HCT116 (cell line): ENCODE measurements at regions not wholly inside any gene's neighbourhood (a gene's known extent, or its start where the extent isn't known, plus 50 kb on each side); places are given as distances from the start of the nearest gene placed in this dataset.

Source experiments
- ATAC-seq: fragments of 200-7000 bp; cut with Tn5 transposase; 2 replicates; pipeline ENCODE4 v1.9.1; 2020; ENCODE audit warnings: mild to moderate bottlenecking, moderate library complexity
- BruUV-seq: library from RNA; stranded (reverse); fragments of 400-500 nt; replicated peaks from 2 replicates; lab custom pipeline; 2021; lab: Mats Ljungman, UMichigan
- CTCF ChIA-PET: fragments of 300-600 bp; sonication (Branson Sonifier 250); formaldehyde crosslinking; loops from one replicate; lab custom pipeline; 2021; ENCODE audit warnings: antibody characterized with exemption; lab: Charles Lee
- POLR2A ChIA-PET: fragments of 300-600, 350-600 bp; sonication (Branson Sonifier 250); formaldehyde crosslinking; loops from one replicate; lab custom pipeline; 2021; ENCODE audit warnings: antibody characterized with exemption; lab: Charles Lee
- RAD21 ChIA-PET, 2 experiments: fragments of 300-600 bp; sonication (Branson Sonifier 250); formaldehyde crosslinking; loops; one replicate each; lab custom pipeline; 2023; ENCODE audit warnings: low total read pairs in 2 of 2; ENCODE audit not compliant: uncharacterized antibody in 2 of 2, unreplicated experiment in 2 of 2, low non-redundant PET in 1 of 2; lab: Charles Lee
- DNase-seq: peaks from one replicate; pipeline ENCODE4 v3.0.0-alpha.2; 2010; ENCODE audit warnings: low read depth, low spot score
- H2AFZ ChIP-seq: fragments of 200-600 bp; shearing (Covaris generic), sonication (generic); 2 replicates; pipeline ENCODE4 v1.6.1; 2017; ENCODE audit warnings: low read depth, mixed run types, mixed read lengths, antibody characterized with exemption, low read length; ENCODE audit not compliant: poor library complexity, severe bottlenecking
- H3K27ac ChIP-seq: 2 replicates; pipeline ENCODE4 v1.5.1; 2012; ENCODE audit warnings: low read depth, low read length
- H3K27me3 ChIP-seq: fragments of 200-600 bp; sonication (generic); 2 replicates; pipeline ENCODE4 v1.6.1; 2016; ENCODE audit warnings: mixed run types, low read length, mixed read lengths; ENCODE audit not compliant: insufficient read depth
- H3K36me3 ChIP-seq, 2 experiments: fragments of 200-500 bp in 1 of 2; fragments of 200-600 bp in 1 of 2; sonication (Bioruptor generic) in 1 of 2; sonication (generic) in 1 of 2; 2 replicates each; pipeline versions ENCODE4 v1.5.1 to v1.6.1; 2014 to 2016; ENCODE audit warnings: low read length in 2 of 2, inconsistent platforms in 1 of 2, mixed read lengths in 1 of 2, mixed run types in 1 of 2; ENCODE audit not compliant: insufficient read depth in 2 of 2, control insufficient read depth in 1 of 2
- H3K4me1 ChIP-seq, 2 experiments: fragments of 200-600 bp in 1 of 2; sonication (generic) in 1 of 2; 2 replicates each; pipeline versions ENCODE4 v1.5.1 to v1.6.1; 2012 to 2017; ENCODE audit warnings: low read length in 2 of 2, inconsistent platforms in 1 of 2, mild to moderate bottlenecking in 1 of 2, mixed read lengths in 1 of 2, mixed run types in 1 of 2, moderate library complexity in 1 of 2; ENCODE audit not compliant: insufficient read depth in 2 of 2, control insufficient read depth in 1 of 2
- H3K4me2 ChIP-seq: fragments of 200-600 bp; sonication (generic); 2 replicates; pipeline ENCODE4 v1.6.1; 2017; ENCODE audit warnings: mixed run types, low read length, mixed read lengths
- H3K4me3 ChIP-seq, 2 experiments: fragments of 200-600 bp in 1 of 2; sonication (generic) in 1 of 2; replicated peaks in 1 of 2; 2 replicates each; pipeline ENCODE4 v1.5.1; 2011 to 2016; ENCODE audit warnings: low read length in 2 of 2, control low read depth in 1 of 2, low read depth in 1 of 2, mild to moderate bottlenecking in 1 of 2, mixed read lengths in 1 of 2, mixed run types in 1 of 2
- H3K79me2 ChIP-seq: fragments of 200-600 bp; sonication (generic); 2 replicates; pipeline ENCODE4 v1.6.1; 2017; ENCODE audit warnings: mild to moderate bottlenecking, mixed run types, low read length, moderate library complexity, mixed read lengths; ENCODE audit not compliant: insufficient read depth
- H3K9ac ChIP-seq: fragments of 200-600 bp; sonication (generic); 2 replicates; pipeline ENCODE4 v1.6.1; 2016; ENCODE audit warnings: low read length, mixed read lengths
- H3K9me2 ChIP-seq: fragments of 200-600 bp; sonication (generic), shearing (Covaris generic); 2 replicates; pipeline ENCODE4 v1.6.1; 2017; ENCODE audit warnings: mixed run types, mild to moderate bottlenecking, moderate library complexity; ENCODE audit not compliant: insufficient read depth
- H3K9me3 ChIP-seq, 2 experiments: fragments of 200-500 bp in 1 of 2; fragments of 200-600 bp in 1 of 2; sonication (Bioruptor generic) in 1 of 2; sonication (generic) in 1 of 2; 2 replicates each; pipeline ENCODE4 v1.6.1; 2014 to 2017; ENCODE audit warnings: low read length in 2 of 2, mixed read lengths in 2 of 2, inconsistent platforms in 1 of 2, low read depth in 1 of 2, mild to moderate bottlenecking in 1 of 2, mixed run types in 1 of 2, moderate library complexity in 1 of 2; ENCODE audit not compliant: control insufficient read depth in 1 of 2, insufficient read depth in 1 of 2
- H4K20me1 ChIP-seq: fragments of 200-600 bp; sonication (generic), shearing (Covaris generic); 2 replicates; pipeline ENCODE4 v1.6.1; 2017; ENCODE audit warnings: mixed run types, mild to moderate bottlenecking, moderate library complexity; ENCODE audit not compliant: insufficient read depth
- ATF3 ChIP-seq: IDR thresholded peaks from 2 replicates; pipeline ENCODE4 v1.6.1; 2012
- CBX3 ChIP-seq: IDR thresholded peaks from 2 replicates; pipeline ENCODE4 v1.6.1; 2012; ENCODE audit warnings: low read depth
- CEBPB ChIP-seq: IDR thresholded peaks from 2 replicates; pipeline ENCODE4 v1.6.1; 2012; ENCODE audit warnings: low read depth
- CTCF ChIP-seq, 3 experiments: fragments of 200-600 bp in 1 of 3; sonication (generic) in 1 of 3; IDR thresholded peaks in 2 of 3; conservative IDR thresholded peaks in 1 of 3; 2 replicates each; pipeline ENCODE4 v1.5.1; 2012 to 2017; ENCODE audit warnings: low read depth in 2 of 3, low read length in 2 of 3, antibody characterized with exemption in 1 of 3, borderline replicate concordance in 1 of 3, control low read depth in 1 of 3, mild to moderate bottlenecking in 1 of 3, mixed read lengths in 1 of 3, mixed run types in 1 of 3, moderate library complexity in 1 of 3; ENCODE audit not compliant: insufficient read depth in 1 of 3
- ELF1 ChIP-seq: IDR thresholded peaks from 2 replicates; pipeline ENCODE4 v1.6.1; 2012; ENCODE audit warnings: low read depth, borderline replicate concordance
- EZH2 ChIP-seq: fragments of 200-600 bp; sonication (generic); IDR thresholded peaks from 2 replicates; pipeline ENCODE4 v1.6.1; 2017; ENCODE audit warnings: antibody characterized with exemption, mixed run types
- EZH2phosphoT487 ChIP-seq: fragments of 200-600 bp; IDR thresholded peaks from 2 replicates; pipeline ENCODE4 v1.6.1; 2018; ENCODE audit warnings: antibody characterized with exemption, borderline replicate concordance
- JUND ChIP-seq: IDR thresholded peaks from 2 replicates; pipeline ENCODE4 v1.6.1; 2012
- POLR2A ChIP-seq: IDR thresholded peaks from 2 replicates; pipeline ENCODE4 v1.7.0; 2011; ENCODE audit warnings: borderline replicate concordance; ENCODE audit not compliant: insufficient read depth, insufficient read length; ENCODE audit errors: extremely low read depth
- RAD21 ChIP-seq: IDR thresholded peaks from 2 replicates; pipeline ENCODE4 v1.6.1; 2012; ENCODE audit warnings: low read depth, mild to moderate bottlenecking
- SIN3A ChIP-seq: IDR thresholded peaks from 2 replicates; pipeline ENCODE4 v1.6.1; 2012; ENCODE audit warnings: low read depth
- SP1 ChIP-seq: IDR thresholded peaks from 2 replicates; pipeline ENCODE4 v1.6.1; 2012; ENCODE audit warnings: low read depth
- SRF ChIP-seq: IDR thresholded peaks from 2 replicates; pipeline ENCODE4 v1.6.1; 2012; ENCODE audit warnings: low read depth
- ZBTB33 ChIP-seq: IDR thresholded peaks from 2 replicates; pipeline ENCODE4 v1.6.1; 2011; ENCODE audit warnings: mild to moderate bottlenecking, low read length, moderate library complexity; ENCODE audit not compliant: insufficient replicate concordance; ENCODE audit errors: extremely low read depth
- ZNF274 ChIP-seq: fragments of 200-500 bp; sonication (Bioruptor generic); IDR thresholded peaks from 2 replicates; pipeline ENCODE4 v1.6.1; 2014; ENCODE audit warnings: mild to moderate bottlenecking, low read depth, low read length, inconsistent platforms
- intact Hi-C: fragments of 100-400 bp; cut with micrococcal nuclease; formaldehyde crosslinking; loops from 2 replicates; pipeline ENCODE4 v1.10.0; 2022
- TF ChIP-seq, protein P1 (sequence below): IDR thresholded peaks from 2 replicates; pipeline ENCODE4 v1.6.1; 2012

GRCh38 chr1:91578320-91579109 lies 77.9 kb downstream of the CDC7 start:
- H3K79me2 ChIP-seq, result no peaks in the 10 kb centered on the region
- no peaks in the 10 kb centered on the region for H3K4me1 ChIP-seq
- no peaks in the 10 kb centered on the region for H3K9me3 ChIP-seq
- no peaks in the 10 kb centered on the region for H3K27me3 ChIP-seq
- H3K27ac ChIP-seq, result no peak overlapping the region
- no peak overlapping the region for H3K4me2 ChIP-seq
- H3K9me2 ChIP-seq, result no peaks in the 10 kb centered on the region
- ChIA-PET CTCF (no interaction called here), RAD21 (no interaction called here), POLR2A (no interaction called here)
- intact Hi-C loops, result no loop called here
- no peak for DNase-seq
- ATAC-seq, result no peak
- no TSS peak for BruUV-seq
- H3K9ac ChIP-seq, result no peak overlapping the region
- no peaks in the 10 kb centered on the region for H4K20me1 ChIP-seq
- no peaks in the 10 kb centered on the region for H3K36me3 ChIP-seq
- no peak overlapping the region for H3K4me3 ChIP-seq
- H2AFZ ChIP-seq, result no peak overlapping the region
- no peak for TF ChIP-seq POLR2A
- TF ChIP-seq, protein P1, sequence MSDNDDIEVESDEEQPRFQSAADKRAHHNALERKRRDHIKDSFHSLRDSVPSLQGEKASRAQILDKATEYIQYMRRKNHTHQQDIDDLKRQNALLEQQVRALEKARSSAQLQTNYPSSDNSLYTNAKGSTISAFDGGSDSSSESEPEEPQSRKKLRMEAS, result no peak

- H3K4me1 ChIP-seq, result no peaks in the 10 kb centered on the region
- intact Hi-C loops, result no loop called here
- TF ChIP-seq SIN3A (no peak), RAD21 (no peak), EZH2 (no peak), ELF1 (no peak), ATF3 (no peak), CBX3 (no peak), SP1 (no peak), JUND (no peak), EZH2phosphoT487 (no peak), SRF (no peak), ZNF274 (no peak), CEBPB (no peak), CTCF (IDR thresholded peaks at IDR 0.05 in 2 of 3, conservative IDR thresholded peaks at IDR 0.05 in 1 of 3; ENCODE audit: borderline replicate concordance in 1 of 3, insufficient read depth in 1 of 3, low read depth in 2 of 3, low read length in 2 of 3) (no peak), ZBTB33 (no peak)
- TF ChIP-seq, protein P1, result no peak
These were observed 79.1 kb downstream of the CDC7 start for GRCh38 chr1:91579658-91580228.

More at GRCh38 chr1:91579658-91580228, 79.1 kb downstream of the CDC7 start:
- POLR2A ChIA-PET, result no interaction called here
- DNase-seq, result no peak
- no peak for ATAC-seq
- Histone ChIP-seq H3K9me2 (no peaks in the 10 kb centered on the region), H2AFZ (no peak overlapping the region), H3K79me2 (no peaks in the 10 kb centered on the region), H3K4me2 (no peak overlapping the region), H4K20me1 (no peaks in the 10 kb centered on the region), H3K4me3 (no peak overlapping the region), H3K9me3 (no peaks in the 10 kb centered on the region), H3K36me3 (no peaks in the 10 kb centered on the region), H3K9ac (no peak overlapping the region), H3K27me3 (no peaks in the 10 kb centered on the region), H3K27ac (no peak overlapping the region)
- CTCF ChIA-PET, result no interaction called here
- RAD21 ChIA-PET, result no interaction called here
- BruUV-seq, result no TSS peak
